Astrocyte of the cerebellum (primary cell): ENCODE measurements at regions not wholly inside any gene's neighbourhood (a gene's known extent, or its start where the extent isn't known, plus 50 kb on each side); places are given as distances from the start of the nearest gene placed in this dataset.
"Not testable (repeated sequence)": the region's sequence is repeated elsewhere in the genome, so short reads cannot be mapped to it uniquely, and the experiment has no call there.

Source experiments
- DNase-seq: peaks from one replicate; pipeline ENCODE4 v3.0.0-alpha.2; 2011; ENCODE audit warnings: low read depth
- H3K4me3 ChIP-seq: 2 replicates; pipeline ENCODE4 v1.5.1; 2011; ENCODE audit warnings: mild to moderate bottlenecking, low read depth, low read length, moderate library complexity
- in situ Hi-C: cut with HindIII; loops from 2 replicates; pipeline ENCODE4 v1.10.0; 2017; ENCODE audit warnings: low sequenced_read_pairs
- TF ChIP-seq, protein P1 (sequence below): IDR thresholded peaks from 2 replicates; pipeline ENCODE4 v1.5.1; 2012; ENCODE audit warnings: low read length, low read depth, moderate library complexity, mild to moderate bottlenecking; ENCODE audit errors: missing control alignments

DNA sequence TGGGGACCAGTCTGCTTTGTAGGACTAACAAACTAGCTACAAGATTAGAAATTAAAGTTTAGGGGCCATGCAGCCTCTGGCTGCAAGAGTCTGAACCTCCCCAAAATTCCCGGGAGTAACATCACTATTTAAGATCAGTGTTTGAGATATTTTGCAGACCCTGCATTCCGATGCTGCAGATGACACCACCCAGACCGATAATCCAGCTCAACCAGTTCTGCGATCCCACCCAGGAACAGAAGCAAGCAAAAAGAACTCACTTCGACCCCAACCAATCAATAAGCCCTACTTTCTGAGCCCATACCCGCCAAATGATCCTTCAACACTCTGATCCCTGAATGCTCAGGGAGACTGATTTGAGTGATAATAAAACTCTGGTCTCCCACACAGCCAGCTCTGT is 877.8 kb downstream of the FAT4 start:
- no peak overlapping the region for H3K4me3 ChIP-seq
- DNase-seq: no peak
- TF ChIP-seq, protein P1, sequence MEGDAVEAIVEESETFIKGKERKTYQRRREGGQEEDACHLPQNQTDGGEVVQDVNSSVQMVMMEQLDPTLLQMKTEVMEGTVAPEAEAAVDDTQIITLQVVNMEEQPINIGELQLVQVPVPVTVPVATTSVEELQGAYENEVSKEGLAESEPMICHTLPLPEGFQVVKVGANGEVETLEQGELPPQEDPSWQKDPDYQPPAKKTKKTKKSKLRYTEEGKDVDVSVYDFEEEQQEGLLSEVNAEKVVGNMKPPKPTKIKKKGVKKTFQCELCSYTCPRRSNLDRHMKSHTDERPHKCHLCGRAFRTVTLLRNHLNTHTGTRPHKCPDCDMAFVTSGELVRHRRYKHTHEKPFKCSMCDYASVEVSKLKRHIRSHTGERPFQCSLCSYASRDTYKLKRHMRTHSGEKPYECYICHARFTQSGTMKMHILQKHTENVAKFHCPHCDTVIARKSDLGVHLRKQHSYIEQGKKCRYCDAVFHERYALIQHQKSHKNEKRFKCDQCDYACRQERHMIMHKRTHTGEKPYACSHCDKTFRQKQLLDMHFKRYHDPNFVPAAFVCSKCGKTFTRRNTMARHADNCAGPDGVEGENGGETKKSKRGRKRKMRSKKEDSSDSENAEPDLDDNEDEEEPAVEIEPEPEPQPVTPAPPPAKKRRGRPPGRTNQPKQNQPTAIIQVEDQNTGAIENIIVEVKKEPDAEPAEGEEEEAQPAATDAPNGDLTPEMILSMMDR: no peak
- in situ Hi-C loops: no loop called here

DNA sequence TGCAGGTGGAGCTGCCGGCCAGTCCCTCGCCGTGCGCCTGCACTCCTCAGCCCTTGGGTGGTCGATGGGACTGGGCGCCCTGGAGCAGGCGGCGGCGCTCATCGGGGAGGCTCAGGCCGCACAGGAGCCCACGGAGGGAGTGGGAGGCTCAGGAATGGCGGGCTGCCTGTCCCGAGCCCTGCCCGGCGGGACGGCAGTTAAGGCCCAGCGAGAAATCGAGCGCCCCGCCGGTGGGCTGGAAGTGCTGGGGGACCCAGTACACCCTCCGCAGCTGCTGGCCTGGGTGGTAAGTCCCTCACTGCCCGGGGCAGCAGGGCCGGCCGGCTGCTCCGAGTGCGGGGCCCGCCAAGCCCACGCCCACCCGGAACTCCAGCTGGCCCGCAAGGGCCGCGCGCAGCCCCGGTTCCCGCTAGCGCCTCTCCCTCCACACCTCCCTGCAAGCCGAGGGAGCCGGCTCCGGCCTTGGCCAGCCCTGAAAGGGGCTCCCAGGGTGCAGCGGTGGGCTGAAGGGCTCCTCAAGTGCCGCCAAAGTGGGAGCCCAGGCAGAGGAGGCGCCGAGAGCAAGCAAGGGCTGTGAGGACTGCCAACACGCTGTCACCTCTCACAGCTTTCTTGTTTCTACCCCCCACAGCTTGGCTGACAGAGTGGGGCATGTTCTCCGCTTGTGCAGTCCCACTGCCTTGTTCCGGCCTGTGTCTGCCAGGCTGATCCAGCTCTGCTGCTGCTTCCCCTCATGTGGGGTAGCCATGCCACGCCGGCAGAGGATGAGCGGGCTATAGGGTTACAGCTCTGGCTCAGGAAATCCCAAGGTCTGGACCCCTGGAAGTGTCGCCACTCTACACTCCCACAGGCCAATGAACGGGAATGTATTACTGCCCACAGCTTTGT is 886.7 kb downstream of the FAT4 start:
- in situ Hi-C loops: not testable (repeated sequence)

DNA sequence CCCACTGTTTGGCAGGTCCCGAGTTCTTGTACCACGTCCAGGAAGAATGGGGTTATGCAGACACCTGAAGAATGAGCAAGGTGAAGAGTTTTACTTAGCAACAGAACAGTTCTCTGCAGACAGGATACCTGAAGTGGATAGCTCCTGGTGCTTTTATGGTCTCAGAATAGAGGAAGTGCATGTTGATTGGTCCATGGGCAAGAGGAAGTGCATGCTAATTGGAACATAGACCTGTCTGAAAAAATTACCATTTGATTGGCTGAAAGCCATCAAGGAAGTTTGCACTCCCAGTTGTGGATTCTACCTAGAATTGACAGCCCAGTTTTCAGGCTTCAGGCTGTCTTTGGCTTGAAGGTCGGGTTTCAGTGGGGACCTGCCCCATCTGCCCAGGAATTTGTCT is 887.5 kb downstream of the FAT4 start:
- TF ChIP-seq, protein P1: no peak
- DNase-seq: no peak
- in situ Hi-C loops: no loop called here
- H3K4me3 ChIP-seq: no peak overlapping the region

More for the DNA sequence above, 886.7 kb downstream of the FAT4 start:
- H3K4me3 ChIP-seq, DNase-seq: not testable (repeated sequence)

DNA sequence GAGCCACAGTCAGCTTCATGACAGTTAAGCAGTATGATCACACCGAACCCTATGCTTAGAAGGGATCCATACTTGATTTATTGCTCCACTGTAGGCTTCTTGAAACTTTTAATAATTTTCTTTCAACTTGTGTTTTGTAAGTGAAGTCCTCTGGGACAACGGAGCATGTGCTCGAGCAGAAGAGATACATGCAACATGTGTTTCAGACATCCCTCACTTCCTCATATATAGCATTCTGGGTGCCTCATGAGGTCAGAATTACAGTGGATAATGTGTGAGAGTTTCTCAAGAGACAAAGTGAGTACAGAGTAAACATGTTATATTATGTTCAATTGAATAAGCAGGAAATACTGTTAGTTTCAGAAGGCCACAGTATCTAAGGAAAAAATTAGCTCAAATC is 893.2 kb downstream of the FAT4 start:
- in situ Hi-C loops: no loop called here
- no peak for DNase-seq
- TF ChIP-seq, protein P1: no peak
- no peak overlapping the region for H3K4me3 ChIP-seq

DNA sequence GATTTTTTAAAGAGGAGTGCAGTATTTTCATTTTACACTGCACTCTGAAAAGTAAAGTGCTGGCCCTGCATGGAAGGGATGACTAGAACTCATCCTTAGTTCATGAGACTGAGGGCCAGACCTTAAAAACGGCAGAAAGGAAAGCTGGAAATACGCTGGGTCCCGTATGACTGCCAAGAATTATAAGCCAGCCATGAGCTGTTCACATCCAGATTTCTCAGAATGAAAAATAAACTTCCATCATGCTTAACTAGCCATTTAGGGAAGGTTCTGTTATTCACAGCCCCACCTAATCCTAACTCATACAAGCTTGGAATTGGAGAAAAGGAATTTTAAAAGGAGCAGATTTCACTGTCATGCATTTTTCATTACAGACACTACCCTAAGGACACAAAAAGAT is 894.4 kb downstream of the FAT4 start:
- DNase-seq: no peak

GRCh38 chr4:126213996-126214395 is 899.2 kb downstream of the FAT4 start:
- in situ Hi-C loops: no loop called here
- no peak overlapping the region for H3K4me3 ChIP-seq
- no peak for DNase-seq
- TF ChIP-seq, protein P1: no peak

More for the DNA sequence above, 894.4 kb downstream of the FAT4 start:
- TF ChIP-seq, protein P1: no peak
- H3K4me3 ChIP-seq: no peak overlapping the region
- in situ Hi-C loops: no loop called here

GRCh38 chr4:126215759-126216158 is 901.0 kb downstream of the FAT4 start:
- H3K4me3 ChIP-seq: no peak overlapping the region
- TF ChIP-seq, protein P1: no peak
- no peak for DNase-seq
- in situ Hi-C loops: no loop called here
